ENCODE measurements at regions not wholly inside any gene's neighbourhood (a gene's known extent, or its start where the extent isn't known, plus 50 kb on each side); places are given as distances from the start of the nearest gene placed in this dataset.
A peak's percentile ranks its signal among the peaks of the same experiment; 100 is the strongest.

DNA sequence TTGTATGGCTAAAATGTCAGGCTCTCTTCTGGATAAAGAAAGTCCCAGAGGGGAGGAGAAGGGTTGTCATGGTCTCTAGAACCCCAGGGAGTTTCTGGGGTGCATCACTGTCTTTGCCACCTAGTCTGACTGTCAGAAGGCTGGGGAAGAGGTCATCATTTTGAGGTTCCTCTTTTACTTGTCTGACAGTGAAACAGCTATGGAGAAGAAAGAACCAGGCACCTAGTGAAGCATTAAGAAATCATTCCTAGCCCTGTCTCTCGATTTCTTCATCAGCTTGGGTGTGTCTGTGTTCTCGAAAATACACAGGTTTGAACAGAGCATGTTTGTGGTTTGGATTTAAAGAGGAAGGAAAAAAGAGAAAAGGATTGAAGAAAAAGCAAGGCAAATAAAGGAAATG is 158.7 kb upstream of the LRIG3 start:
- no peak overlapping the region for H3K4me3 ChIP-seq (ENCODE audit: control insufficient read depth in 1 of 7, extremely low read depth in 1 of 7, insufficient read depth in 4 of 7, low read depth in 2 of 7, low read length in 6 of 7)
- WGBS (ENCODE audit: insufficient coverage), result 8% methylated on average over 2 of the region's 2 CpGs

DNA sequence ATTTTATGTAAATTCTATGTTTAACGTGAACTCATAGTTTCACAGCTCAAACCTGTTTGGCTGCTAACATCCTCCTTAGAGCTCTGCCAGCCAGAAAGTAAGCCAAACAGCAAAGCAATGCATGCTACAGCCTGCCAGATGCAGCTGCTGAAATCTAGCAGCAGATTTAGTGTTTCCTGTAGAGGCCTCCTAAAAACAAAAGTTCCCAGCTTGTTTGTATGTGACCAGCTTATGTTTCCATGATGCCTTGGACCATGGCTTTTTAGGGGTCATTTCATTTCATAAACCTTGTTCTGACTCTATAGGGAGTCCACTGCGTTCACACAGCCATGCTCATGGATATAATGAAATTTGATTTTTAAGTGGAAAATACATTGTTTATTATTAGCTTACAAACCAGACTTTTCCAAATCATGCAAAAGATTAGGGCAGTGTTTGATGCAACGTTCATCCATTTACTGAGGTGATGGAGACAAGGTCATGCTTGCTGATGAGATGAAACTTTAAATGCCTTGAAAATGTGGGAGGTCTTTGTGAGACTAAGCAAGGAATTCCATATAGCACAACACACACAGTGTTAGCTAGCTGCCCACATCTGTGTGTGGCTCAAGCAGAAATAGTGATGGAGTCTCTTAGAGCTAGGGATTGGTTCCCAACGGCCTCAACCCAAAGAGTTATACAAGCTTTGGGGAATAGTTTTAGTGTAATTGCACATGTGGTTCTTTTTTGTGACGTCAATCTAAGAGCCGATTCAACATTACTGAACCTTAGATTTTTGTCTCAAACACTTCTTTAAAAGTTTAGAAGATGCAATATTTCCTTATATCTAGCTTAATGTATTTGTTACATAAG is 157.5 kb upstream of the LRIG3 start:
- no peak overlapping the region for H3K27ac ChIP-seq (ENCODE audit: insufficient read depth in 1 of 2, low read depth in 1 of 2, low read length in 2 of 2, poor library complexity in 1 of 2, severe bottlenecking in 2 of 2)
- H3K27me3 ChIP-seq (replicated peaks in 2 of 5; ENCODE audit: control insufficient read depth in 4 of 5, insufficient read depth in 5 of 5, low read length in 4 of 5), result peaks cover 0 to 4% (median 3%) of the 10 kb centered on the region in 5 experiments
- POLR2A ChIA-PET, result no interaction called here
- no peak for DNase-seq
- CTCF ChIA-PET, result no interaction called here
- 60% methylated on average over 1 of the region's 6 CpGs for WGBS (ENCODE audit: insufficient coverage)
- no peaks in the 10 kb centered on the region for H3K4me1 ChIP-seq (ENCODE audit: control extremely low read depth in 1 of 4, control insufficient read depth in 4 of 4, insufficient read depth in 4 of 4, low read length in 3 of 4)
- no peaks in the 10 kb centered on the region for H3K36me3 ChIP-seq (ENCODE audit: control insufficient read depth in 4 of 4, insufficient read depth in 4 of 4, low read length in 3 of 4)
- no peak overlapping the region for H3K4me3 ChIP-seq (ENCODE audit: control insufficient read depth in 1 of 7, extremely low read depth in 1 of 7, insufficient read depth in 4 of 7, low read depth in 2 of 7, low read length in 6 of 7)
- H3K9me3 ChIP-seq (ENCODE audit: control extremely low read depth in 1 of 5, control insufficient read depth in 4 of 5, insufficient read depth in 2 of 5, low read depth in 1 of 5, low read length in 4 of 5), result no peaks in the 10 kb centered on the region

More for the DNA sequence above, 158.7 kb upstream of the LRIG3 start:
- peaks cover 0 to 4% (median 3%) of the 10 kb centered on the region in 5 experiments for H3K27me3 ChIP-seq (replicated peaks in 2 of 5; ENCODE audit: control insufficient read depth in 4 of 5, insufficient read depth in 5 of 5, low read length in 4 of 5)
- DNase-seq, result peak in 2 of 3 donors; percentile 6 to 9
- CTCF ChIA-PET, result no interaction called here
- POLR2A ChIA-PET, result no interaction called here
- H3K9me3 ChIP-seq (ENCODE audit: control extremely low read depth in 1 of 5, control insufficient read depth in 4 of 5, insufficient read depth in 2 of 5, low read depth in 1 of 5, low read length in 4 of 5), result no peaks in the 10 kb centered on the region
- H3K36me3 ChIP-seq (ENCODE audit: control insufficient read depth in 4 of 4, insufficient read depth in 4 of 4, low read length in 3 of 4), result no peaks in the 10 kb centered on the region
- no peaks in the 10 kb centered on the region for H3K4me1 ChIP-seq (ENCODE audit: control extremely low read depth in 1 of 4, control insufficient read depth in 4 of 4, insufficient read depth in 4 of 4, low read length in 3 of 4)
- H3K27ac ChIP-seq (ENCODE audit: insufficient read depth in 1 of 2, low read depth in 1 of 2, low read length in 2 of 2, poor library complexity in 1 of 2, severe bottlenecking in 2 of 2), result no peak overlapping the region

DNA sequence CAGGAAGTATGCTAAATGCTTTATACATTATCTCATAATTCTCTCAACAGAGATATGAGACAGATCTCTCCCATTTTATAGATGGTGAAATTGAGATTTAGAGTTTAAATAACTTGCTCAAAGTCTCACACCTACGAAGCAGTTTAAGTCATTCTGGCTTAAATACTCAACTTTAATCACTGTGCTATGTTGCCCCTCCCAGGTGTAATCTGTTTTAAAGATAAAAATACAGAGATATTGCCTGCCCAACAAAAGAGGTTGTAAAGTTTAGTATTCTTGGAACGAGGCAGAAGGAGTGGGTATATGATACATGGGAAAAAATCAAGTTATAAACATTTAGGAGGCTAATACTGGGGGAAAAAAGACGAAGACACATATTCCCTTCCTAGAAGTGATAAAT is 156.8 kb upstream of the LRIG3 start:
- H3K4me1 ChIP-seq (ENCODE audit: control extremely low read depth in 1 of 4, control insufficient read depth in 4 of 4, insufficient read depth in 4 of 4, low read length in 3 of 4), result no peaks in the 10 kb centered on the region
- H3K4me3 ChIP-seq (ENCODE audit: control insufficient read depth in 1 of 7, extremely low read depth in 1 of 7, insufficient read depth in 4 of 7, low read depth in 2 of 7, low read length in 6 of 7), result no peak overlapping the region
- H3K27ac ChIP-seq (ENCODE audit: insufficient read depth in 1 of 2, low read depth in 1 of 2, low read length in 2 of 2, poor library complexity in 1 of 2, severe bottlenecking in 2 of 2), result no peak overlapping the region
- H3K9me3 ChIP-seq (ENCODE audit: control extremely low read depth in 1 of 5, control insufficient read depth in 4 of 5, insufficient read depth in 2 of 5, low read depth in 1 of 5, low read length in 4 of 5), result no peaks in the 10 kb centered on the region
- ChIA-PET POLR2A (no interaction called here), CTCF (interaction anchor here (1.5 kb wide), 1 partner anchor 11 kb away, joined by 4 read pairs; no protein-coding TSS in a partner anchor)
- peaks cover 0 to 4% (median 3%) of the 10 kb centered on the region in 5 experiments for H3K27me3 ChIP-seq (replicated peaks in 2 of 5; ENCODE audit: control insufficient read depth in 4 of 5, insufficient read depth in 5 of 5, low read length in 4 of 5)
- no peaks in the 10 kb centered on the region for H3K36me3 ChIP-seq (ENCODE audit: control insufficient read depth in 4 of 4, insufficient read depth in 4 of 4, low read length in 3 of 4)
- no peak for DNase-seq
- WGBS (ENCODE audit: insufficient coverage), result 14% methylated on average over 1 of the region's 3 CpGs

DNA sequence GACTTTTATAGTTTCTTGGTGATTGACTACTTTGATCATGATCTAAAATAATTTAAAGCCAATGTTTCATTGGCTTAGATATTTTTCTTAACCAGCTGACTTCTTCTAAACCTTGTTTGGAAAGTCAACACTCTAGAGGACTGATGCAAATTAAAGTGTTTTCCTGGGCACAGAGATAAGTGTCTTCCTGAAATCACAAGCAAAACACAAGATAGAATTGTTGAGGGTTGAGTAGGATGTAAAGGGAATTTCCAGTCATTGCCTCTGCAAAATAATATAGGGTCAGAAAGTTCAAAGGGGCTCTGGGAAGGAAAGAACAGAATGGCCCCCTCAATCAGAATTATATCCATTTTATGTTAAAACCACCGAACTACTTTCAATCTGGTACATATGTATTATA is 156.3 kb upstream of the LRIG3 start:
- no CpG with 5 or more reads among the region's 1 CpG for WGBS (ENCODE audit: insufficient coverage)
- ChIA-PET CTCF (interaction anchor here (1.5 kb wide), 1 partner anchor 10 kb away, joined by 4 read pairs; no protein-coding TSS in a partner anchor), POLR2A (no interaction called here)
- Histone ChIP-seq H3K36me3 (ENCODE audit: control insufficient read depth in 4 of 4, insufficient read depth in 4 of 4, low read length in 3 of 4) (no peaks in the 10 kb centered on the region), H3K27ac (ENCODE audit: insufficient read depth in 1 of 2, low read depth in 1 of 2, low read length in 2 of 2, poor library complexity in 1 of 2, severe bottlenecking in 2 of 2) (no peak overlapping the region), H3K4me1 (ENCODE audit: control extremely low read depth in 1 of 4, control insufficient read depth in 4 of 4, insufficient read depth in 4 of 4, low read length in 3 of 4) (no peaks in the 10 kb centered on the region), H3K9me3 (ENCODE audit: control extremely low read depth in 1 of 5, control insufficient read depth in 4 of 5, insufficient read depth in 2 of 5, low read depth in 1 of 5, low read length in 4 of 5) (no peaks in the 10 kb centered on the region), H3K27me3 (replicated peaks in 2 of 5; ENCODE audit: control insufficient read depth in 4 of 5, insufficient read depth in 5 of 5, low read length in 4 of 5) (peaks cover 0 to 4% (median 3%) of the 10 kb centered on the region in 5 experiments), H3K4me3 (ENCODE audit: control insufficient read depth in 1 of 7, extremely low read depth in 1 of 7, insufficient read depth in 4 of 7, low read depth in 2 of 7, low read length in 6 of 7) (no peak overlapping the region)
- DNase-seq, result no peak

DNA sequence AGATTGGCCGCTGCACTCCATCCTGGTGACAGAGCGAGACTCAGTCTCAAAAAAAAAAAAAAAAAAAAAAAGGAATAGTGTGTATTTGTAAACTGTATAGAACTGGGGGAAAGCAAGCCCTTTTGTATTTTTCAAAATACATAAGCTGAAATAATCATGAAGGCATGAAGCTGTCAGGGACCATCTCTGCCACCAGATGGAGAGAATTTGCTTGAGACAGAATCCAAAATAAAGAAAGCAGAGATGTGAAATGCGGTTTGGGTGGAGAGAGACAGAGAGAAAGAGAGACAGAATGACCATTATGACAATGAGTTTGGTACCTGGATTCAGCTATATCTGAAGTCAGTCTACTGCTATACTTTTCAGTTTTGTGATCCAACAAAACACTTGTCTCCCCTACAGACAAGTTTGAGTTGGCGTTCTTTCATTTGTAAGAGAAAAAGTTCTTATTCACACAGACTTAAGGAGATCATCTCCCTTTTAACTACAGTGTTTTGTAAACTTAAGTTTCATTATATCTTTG is 155.7 kb upstream of the LRIG3 start:
- H3K4me3 ChIP-seq (ENCODE audit: control insufficient read depth in 1 of 7, extremely low read depth in 1 of 7, insufficient read depth in 4 of 7, low read depth in 2 of 7, low read length in 6 of 7), result no peak overlapping the region
- WGBS (ENCODE audit: insufficient coverage), result 100% methylated on average over 1 of the region's 4 CpGs
- no peak for DNase-seq
- H3K36me3 ChIP-seq (ENCODE audit: control insufficient read depth in 4 of 4, insufficient read depth in 4 of 4, low read length in 3 of 4), result no peaks in the 10 kb centered on the region
- H3K27ac ChIP-seq (ENCODE audit: insufficient read depth in 1 of 2, low read depth in 1 of 2, low read length in 2 of 2, poor library complexity in 1 of 2, severe bottlenecking in 2 of 2), result no peak overlapping the region
- peaks cover 0 to 4% (median 3%) of the 10 kb centered on the region in 5 experiments for H3K27me3 ChIP-seq (replicated peaks in 2 of 5; ENCODE audit: control insufficient read depth in 4 of 5, insufficient read depth in 5 of 5, low read length in 4 of 5)
- CTCF ChIA-PET, result interaction anchor here (1.5 kb wide), 1 partner anchor 10 kb away, joined by 4 read pairs; no protein-coding TSS in a partner anchor
- H3K4me1 ChIP-seq (ENCODE audit: control extremely low read depth in 1 of 4, control insufficient read depth in 4 of 4, insufficient read depth in 4 of 4, low read length in 3 of 4), result no peaks in the 10 kb centered on the region
- H3K9me3 ChIP-seq (ENCODE audit: control extremely low read depth in 1 of 5, control insufficient read depth in 4 of 5, insufficient read depth in 2 of 5, low read depth in 1 of 5, low read length in 4 of 5), result no peaks in the 10 kb centered on the region
- POLR2A ChIA-PET, result no interaction called here

DNA sequence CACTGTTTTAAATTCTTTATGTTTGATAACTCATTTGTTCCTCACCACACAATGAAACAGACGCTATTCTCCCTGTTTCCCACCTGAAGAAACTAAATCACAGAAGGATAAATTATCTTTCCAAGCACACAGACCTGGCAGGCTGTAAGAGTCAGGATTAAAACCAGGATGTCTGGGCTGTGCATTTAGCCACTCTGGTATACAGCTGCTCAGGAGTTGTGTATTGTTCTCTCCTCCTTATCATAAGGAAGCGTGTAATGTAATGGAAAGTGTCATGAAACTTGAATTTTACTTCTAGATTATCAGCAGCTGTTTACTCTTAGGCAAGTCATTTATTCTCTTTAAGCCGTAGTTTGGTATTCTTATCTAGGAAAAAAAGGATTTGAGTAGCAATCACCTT is 154.8 kb upstream of the LRIG3 start:
- POLR2A ChIA-PET, result no interaction called here
- Histone ChIP-seq H3K4me3 (ENCODE audit: control insufficient read depth in 1 of 7, extremely low read depth in 1 of 7, insufficient read depth in 4 of 7, low read depth in 2 of 7, low read length in 6 of 7) (no peak overlapping the region), H3K9me3 (ENCODE audit: control extremely low read depth in 1 of 5, control insufficient read depth in 4 of 5, insufficient read depth in 2 of 5, low read depth in 1 of 5, low read length in 4 of 5) (no peaks in the 10 kb centered on the region), H3K27me3 (replicated peaks in 2 of 5; ENCODE audit: control insufficient read depth in 4 of 5, insufficient read depth in 5 of 5, low read length in 4 of 5) (peaks cover 0 to 4% (median 3%) of the 10 kb centered on the region in 5 experiments), H3K27ac (ENCODE audit: insufficient read depth in 1 of 2, low read depth in 1 of 2, low read length in 2 of 2, poor library complexity in 1 of 2, severe bottlenecking in 2 of 2) (no peak overlapping the region), H3K36me3 (ENCODE audit: control insufficient read depth in 4 of 4, insufficient read depth in 4 of 4, low read length in 3 of 4) (no peaks in the 10 kb centered on the region), H3K4me1 (ENCODE audit: control extremely low read depth in 1 of 4, control insufficient read depth in 4 of 4, insufficient read depth in 4 of 4, low read length in 3 of 4) (no peaks in the 10 kb centered on the region)
- DNase-seq, result no peak
- 100% methylated on average over 2 of the region's 3 CpGs for WGBS (ENCODE audit: insufficient coverage)
- CTCF ChIA-PET, result no interaction called here

DNA sequence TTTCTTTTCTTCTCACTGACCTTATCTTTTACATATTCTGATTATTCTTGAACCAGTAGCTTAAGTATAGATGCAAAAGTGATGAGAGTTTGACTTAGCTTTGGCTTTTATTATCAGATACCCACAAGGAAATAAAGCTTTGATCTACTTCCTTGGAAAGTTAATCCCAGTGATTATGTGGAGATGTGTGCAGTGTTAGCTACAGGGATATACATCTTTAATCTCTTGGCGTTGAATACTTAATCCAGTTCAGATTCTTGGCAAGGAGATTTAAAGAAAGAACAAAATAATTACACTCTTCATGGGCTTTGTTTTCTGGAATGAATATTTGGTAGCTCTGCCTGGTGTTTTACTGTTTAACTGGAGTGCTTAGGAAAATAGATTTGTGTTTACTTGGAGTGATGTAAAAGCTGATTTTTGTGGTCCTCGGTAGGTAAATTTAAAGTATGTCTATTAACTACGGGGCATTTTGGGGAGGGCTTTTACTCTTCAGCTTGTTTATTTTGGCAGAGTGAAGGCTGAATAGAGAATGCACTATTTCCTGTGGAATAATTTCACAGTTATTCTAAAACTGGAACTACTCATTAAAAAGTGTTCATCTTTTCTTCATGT is 150.1 kb upstream of the LRIG3 start:
- Histone ChIP-seq H3K36me3 (ENCODE audit: control insufficient read depth in 4 of 4, insufficient read depth in 4 of 4, low read length in 3 of 4) (no peaks in the 10 kb centered on the region), H3K4me1 (ENCODE audit: control extremely low read depth in 1 of 4, control insufficient read depth in 4 of 4, insufficient read depth in 4 of 4, low read length in 3 of 4) (no peaks in the 10 kb centered on the region), H3K9me3 (ENCODE audit: control extremely low read depth in 1 of 5, control insufficient read depth in 4 of 5, insufficient read depth in 2 of 5, low read depth in 1 of 5, low read length in 4 of 5) (no peaks in the 10 kb centered on the region), H3K27ac (ENCODE audit: insufficient read depth in 1 of 2, low read depth in 1 of 2, low read length in 2 of 2, poor library complexity in 1 of 2, severe bottlenecking in 2 of 2) (no peak overlapping the region), H3K27me3 (replicated peaks in 2 of 5; ENCODE audit: control insufficient read depth in 4 of 5, insufficient read depth in 5 of 5, low read length in 4 of 5) (no peaks in the 10 kb centered on the region), H3K4me3 (ENCODE audit: control insufficient read depth in 1 of 7, extremely low read depth in 1 of 7, insufficient read depth in 4 of 7, low read depth in 2 of 7, low read length in 6 of 7) (no peak overlapping the region)
- WGBS (ENCODE audit: insufficient coverage), result no CpG with 5 or more reads among the region's 3 CpGs
- no peak for DNase-seq
- CTCF ChIA-PET, result interaction anchor here (0.9 kb wide), 1 partner anchor 43 kb away, joined by 3 read pairs; no protein-coding TSS in a partner anchor
- POLR2A ChIA-PET, result no interaction called here
